ENCODE measurements at regions not wholly inside any gene's neighbourhood (a gene's known extent, or its start where the extent isn't known, plus 50 kb on each side); places are given as distances from the start of the nearest gene placed in this dataset.

DNA sequence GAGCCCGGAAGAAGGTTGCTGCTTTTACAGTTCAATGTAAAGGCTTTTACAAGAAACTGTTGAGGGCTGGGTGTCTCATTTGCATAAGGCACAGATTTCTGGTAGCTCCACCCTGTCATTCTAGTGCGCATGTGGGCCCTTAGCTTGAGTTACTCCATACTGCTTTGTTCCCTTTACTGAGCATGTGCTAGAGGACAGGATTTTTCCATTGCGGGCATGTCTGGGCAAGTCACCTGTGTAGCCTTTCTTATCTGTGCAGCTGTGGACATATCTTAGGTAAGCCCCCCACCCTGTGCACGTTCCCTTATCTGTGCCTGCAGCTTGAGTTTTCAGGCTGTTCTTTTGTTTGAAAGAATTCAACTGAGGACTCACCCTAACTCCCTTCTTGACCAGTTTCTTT is 56.2 kb upstream of the ARHGAP5 start (continued):
- TF ChIP-seq DMBX1 (CRISPR knock-in tag; IDR thresholded peaks at IDR 0.05; ENCODE audit: borderline replicate concordance): peak; percentile 100
- TF ChIP-seq, protein P1, sequence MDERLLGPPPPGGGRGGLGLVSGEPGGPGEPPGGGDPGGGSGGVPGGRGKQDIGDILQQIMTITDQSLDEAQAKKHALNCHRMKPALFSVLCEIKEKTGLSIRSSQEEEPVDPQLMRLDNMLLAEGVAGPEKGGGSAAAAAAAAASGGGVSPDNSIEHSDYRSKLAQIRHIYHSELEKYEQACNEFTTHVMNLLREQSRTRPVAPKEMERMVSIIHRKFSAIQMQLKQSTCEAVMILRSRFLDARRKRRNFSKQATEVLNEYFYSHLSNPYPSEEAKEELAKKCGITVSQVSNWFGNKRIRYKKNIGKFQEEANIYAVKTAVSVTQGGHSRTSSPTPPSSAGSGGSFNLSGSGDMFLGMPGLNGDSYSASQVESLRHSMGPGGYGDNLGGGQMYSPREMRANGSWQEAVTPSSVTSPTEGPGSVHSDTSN (CRISPR knock-in tag; IDR thresholded peaks at IDR 0.05; ENCODE audit: low read depth): no peak
- TF ChIP-seq, protein P1 (tag; conservative IDR thresholded peaks at IDR 0.05; ENCODE audit: low read depth): peak; percentile 49
- TF ChIP-seq ZNF644 (tag; IDR thresholded peaks at IDR 0.05; ENCODE audit: low read depth): peak; percentile 89
- TF ChIP-seq ZNF146 (CRISPR knock-in tag; IDR thresholded peaks at IDR 0.05; ENCODE audit: unreplicated experiment): no peak
- no peak for TF ChIP-seq EP400 (IDR thresholded peaks at IDR 0.05)
- TF ChIP-seq ZNF696 (CRISPR knock-in tag; conservative IDR thresholded peaks at IDR 0.05): peak; percentile 70; the same call in 1 of the 2 replicates
- TF ChIP-seq ZNF165 (CRISPR knock-in tag; IDR thresholded peaks at IDR 0.05; ENCODE audit: borderline replicate concordance): no peak
- no peak for TF ChIP-seq ATF1 (CRISPR knock-in tag; IDR thresholded peaks at IDR 0.05)
- 0 out of 2 replicates have a peak, but pooled peaks have one; percentile 35 for TF ChIP-seq ATF1 (tag; IDR thresholded peaks at IDR 0.05)
- TF ChIP-seq EGR1 (conservative IDR thresholded peaks at IDR 0.05): no peak
- TF ChIP-seq KAT7 (CRISPR knock-in tag; IDR thresholded peaks at IDR 0.05; ENCODE audit: borderline replicate concordance): no peak
- TF ChIP-seq ILK (tag; IDR thresholded peaks at IDR 0.05; ENCODE audit: borderline replicate concordance, low read depth): peak; percentile 76; the same call in 1 of the 2 replicates
- TF ChIP-seq POLR2B (IDR thresholded peaks at IDR 0.05; ENCODE audit: low read depth, partially characterized antibody): no peak
- TF ChIP-seq, protein P2, sequence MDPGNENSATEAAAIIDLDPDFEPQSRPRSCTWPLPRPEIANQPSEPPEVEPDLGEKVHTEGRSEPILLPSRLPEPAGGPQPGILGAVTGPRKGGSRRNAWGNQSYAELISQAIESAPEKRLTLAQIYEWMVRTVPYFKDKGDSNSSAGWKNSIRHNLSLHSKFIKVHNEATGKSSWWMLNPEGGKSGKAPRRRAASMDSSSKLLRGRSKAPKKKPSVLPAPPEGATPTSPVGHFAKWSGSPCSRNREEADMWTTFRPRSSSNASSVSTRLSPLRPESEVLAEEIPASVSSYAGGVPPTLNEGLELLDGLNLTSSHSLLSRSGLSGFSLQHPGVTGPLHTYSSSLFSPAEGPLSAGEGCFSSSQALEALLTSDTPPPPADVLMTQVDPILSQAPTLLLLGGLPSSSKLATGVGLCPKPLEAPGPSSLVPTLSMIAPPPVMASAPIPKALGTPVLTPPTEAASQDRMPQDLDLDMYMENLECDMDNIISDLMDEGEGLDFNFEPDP (CRISPR knock-in tag; IDR thresholded peaks at IDR 0.05): no peak
- TF ChIP-seq PPARD (CRISPR knock-in tag; IDR thresholded peaks at IDR 0.05): no peak
- TF ChIP-seq ZNF584 (CRISPR knock-in tag; IDR thresholded peaks at IDR 0.05; ENCODE audit: low read depth): peak; percentile 91
- TF ChIP-seq MAFK (IDR thresholded peaks at IDR 0.05; ENCODE audit: low read length): no peak
- TF ChIP-seq MAFF (IDR thresholded peaks at IDR 0.05; ENCODE audit: low read length): no peak
- no peak for TF ChIP-seq TCF7L2 (IDR thresholded peaks at IDR 0.05; ENCODE audit: low read depth, low read length)
- TF ChIP-seq ZBTB2 (IDR thresholded peaks at IDR 0.05): no peak
- no peak for TF ChIP-seq ZNF444 (CRISPR knock-in tag; IDR thresholded peaks at IDR 0.05)
- TF ChIP-seq ZNF12 (CRISPR knock-in tag; IDR thresholded peaks at IDR 0.05): no peak
- TF ChIP-seq ZZZ3 (IDR thresholded peaks at IDR 0.05): no peak
